ENCODE measurements at regions not wholly inside any gene's neighbourhood (a gene's known extent, or its start where the extent isn't known, plus 50 kb on each side); places are given as distances from the start of the nearest gene placed in this dataset.
"Not testable (repeated sequence)": the region's sequence is repeated elsewhere in the genome, so short reads cannot be mapped to it uniquely, and the experiment has no call there.

GRCh38 chr1:239931341-239931740 is 160.3 kb upstream of the FMN2 start:
- DNase-seq (ENCODE audit: low spot score), result no peak

GRCh38 chr1:239939602-239940001 is 152.1 kb upstream of the FMN2 start:
- DNase-seq (ENCODE audit: low spot score), result no peak

GRCh38 chr1:239943761-239944160 is 147.9 kb upstream of the FMN2 start:
- DNase-seq (ENCODE audit: low spot score), result no peak

- no peak for DNase-seq (ENCODE audit: low spot score)
Observed at GRCh38 chr1:239944666-239945065, 147.0 kb upstream of the FMN2 start.

- DNase-seq (ENCODE audit: low spot score), result no peak
Observed at GRCh38 chr1:239947801-239948200, 143.9 kb upstream of the FMN2 start.

- peak; percentile 40 for DNase-seq (ENCODE audit: low spot score)
Observed at GRCh38 chr1:239951511-239952140, 140.1 kb upstream of the FMN2 start.

GRCh38 chr1:239952348-239953308 is 139.1 kb upstream of the FMN2 start:
- peak; percentile 30 for DNase-seq (ENCODE audit: low spot score)

- no peak for DNase-seq (ENCODE audit: low spot score)
Observed at GRCh38 chr1:239954836-239955235, 136.8 kb upstream of the FMN2 start.

GRCh38 chr1:239955431-239955830 is 136.3 kb upstream of the FMN2 start:
- no peak for DNase-seq (ENCODE audit: low spot score)

- DNase-seq (ENCODE audit: low spot score), result no peak
Observed at GRCh38 chr1:239956263-239956662, 135.4 kb upstream of the FMN2 start.

- DNase-seq (ENCODE audit: low spot score), result no peak
Observed at GRCh38 chr1:239958063-239958462, 133.6 kb upstream of the FMN2 start.

- DNase-seq (ENCODE audit: low spot score), result no peak
Observed at GRCh38 chr1:239960366-239960765, 131.3 kb upstream of the FMN2 start.

- no peak for DNase-seq (ENCODE audit: low spot score)
Observed at GRCh38 chr1:239963856-239964255, 127.8 kb upstream of the FMN2 start.

GRCh38 chr1:239976130-239976968 is 115.3 kb upstream of the FMN2 start:
- DNase-seq (ENCODE audit: low spot score), result peak; percentile 35

- DNase-seq (ENCODE audit: low spot score), result no peak
Observed at GRCh38 chr1:239977416-239977815, 114.3 kb upstream of the FMN2 start.

GRCh38 chr1:239979456-239979855 is 112.2 kb upstream of the FMN2 start:
- DNase-seq (ENCODE audit: low spot score), result no peak

GRCh38 chr1:239982762-239983161 is 108.9 kb upstream of the FMN2 start:
- DNase-seq (ENCODE audit: low spot score), result no peak

- no peak for DNase-seq (ENCODE audit: low spot score)
Observed at GRCh38 chr1:239985044-239985443, 106.6 kb upstream of the FMN2 start.

- DNase-seq (ENCODE audit: low spot score), result no peak
Observed at GRCh38 chr1:239987103-239987745, 104.5 kb upstream of the FMN2 start.

- no peak for DNase-seq (ENCODE audit: low spot score)
Observed at GRCh38 chr1:239989990-239990389, 101.7 kb upstream of the FMN2 start.

GRCh38 chr1:239992566-239992965 is 99.1 kb upstream of the FMN2 start:
- not testable (repeated sequence) for DNase-seq (ENCODE audit: low spot score)

GRCh38 chr1:239993366-239993765 is 98.3 kb upstream of the FMN2 start:
- DNase-seq (ENCODE audit: low spot score), result no peak

Data from HuH-7.5 (cell line).